EH (cell line): ENCODE measurements at regions not wholly inside any gene's neighbourhood (a gene's known extent, or its start where the extent isn't known, plus 50 kb on each side); places are given as distances from the start of the nearest gene placed in this dataset.

Source experiments
- DNase-seq: peaks from one replicate; pipeline ENCODE4 v3.0.0-alpha.2; 2015; ENCODE audit warnings: low read depth

DNA sequence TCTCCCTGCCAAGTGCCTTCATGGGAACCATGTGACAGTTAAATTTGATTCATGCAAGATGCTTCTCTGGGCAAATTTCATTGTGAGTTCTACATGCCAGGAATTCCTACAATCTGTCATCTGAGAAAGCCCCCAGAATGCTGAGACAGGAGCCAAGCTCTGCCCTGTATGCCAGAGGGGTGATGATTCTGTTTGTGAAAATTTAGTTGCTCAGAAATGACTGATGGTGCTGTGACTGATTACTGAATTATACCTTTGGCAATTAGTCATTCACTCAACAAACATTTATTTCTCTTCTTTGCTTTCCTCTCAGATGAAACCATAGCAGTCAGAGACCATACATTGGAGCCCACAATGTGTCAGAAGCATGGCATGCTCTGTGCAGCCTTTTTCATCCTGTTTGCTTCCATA, 69.0 kb upstream of the ZBED5 start:
- peak; percentile 78 for DNase-seq

DNA sequence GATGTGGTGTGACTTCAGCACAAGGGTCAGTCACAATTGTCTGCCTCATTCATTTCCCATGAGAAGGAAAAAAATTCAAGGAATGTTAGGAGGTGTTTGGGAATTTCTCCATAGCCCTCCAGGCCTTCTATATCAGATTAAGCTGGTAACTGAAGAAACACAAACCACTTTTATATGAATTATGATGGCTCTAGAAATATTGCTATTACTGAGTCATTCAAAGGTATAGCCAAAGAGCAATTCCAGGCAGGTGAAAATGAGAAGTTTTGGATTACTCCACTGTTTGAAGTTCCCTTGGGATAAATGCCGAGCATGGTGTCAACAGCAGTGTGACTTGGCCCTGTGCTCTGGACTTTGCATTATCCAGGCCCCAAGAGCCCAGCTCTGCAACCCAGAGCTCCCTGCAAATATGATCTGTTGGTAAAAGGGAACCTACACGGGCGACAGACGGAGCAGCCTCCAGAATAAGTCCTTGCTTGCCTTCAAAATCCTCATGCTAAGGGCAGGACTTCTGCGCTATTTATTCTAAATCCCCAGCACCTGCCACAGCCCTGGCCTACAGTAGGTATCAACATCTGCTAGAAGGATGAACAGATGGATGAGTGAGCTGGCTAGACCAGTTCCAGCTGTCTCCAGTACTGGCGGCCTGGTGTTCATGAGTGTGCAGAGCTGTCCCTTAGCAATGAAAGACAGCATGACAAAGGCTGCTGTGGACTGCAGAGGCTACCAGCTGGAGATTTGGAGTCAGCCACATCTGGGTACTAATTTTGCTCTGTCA, 67.5 kb upstream of the ZBED5 start:
- peak; percentile 69 for DNase-seq

DNA sequence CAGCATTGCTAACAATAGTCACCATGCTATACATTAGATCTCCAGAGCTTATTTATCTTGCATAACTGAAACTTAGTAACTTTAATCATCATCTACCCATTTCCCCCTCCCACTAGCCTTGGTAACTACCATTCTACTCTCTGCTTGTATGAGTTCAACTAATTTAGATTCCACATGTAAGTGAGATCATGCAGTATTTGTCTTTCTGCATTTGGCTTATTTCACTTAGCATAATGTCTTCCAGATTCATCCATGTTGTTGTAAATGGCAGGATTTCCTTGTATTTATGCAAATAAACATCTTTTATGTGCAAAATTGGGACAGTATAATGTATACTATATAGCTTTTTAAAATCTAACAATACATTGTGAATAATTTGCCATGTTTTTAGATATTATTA, 66.0 kb upstream of the ZBED5 start:
- DNase-seq = no peak

DNA sequence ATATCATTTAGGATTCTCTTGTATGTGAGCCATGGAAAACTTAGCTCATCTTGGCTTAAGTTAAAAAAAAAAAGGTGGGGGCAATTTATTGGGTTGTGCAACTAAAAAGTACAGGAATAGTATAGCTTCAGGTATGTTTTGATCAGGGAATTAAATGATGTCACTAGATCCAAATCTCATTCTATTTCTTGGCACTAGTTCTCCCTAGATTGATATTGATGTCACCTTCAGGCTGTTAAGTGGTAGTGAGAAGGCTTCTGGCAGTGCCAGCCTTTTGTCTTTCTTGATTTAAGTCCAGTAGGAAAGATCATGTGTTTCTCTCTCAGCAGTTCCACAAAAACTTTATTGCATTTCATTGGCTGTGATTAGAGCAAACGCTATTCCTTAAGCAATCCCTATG, 65.0 kb upstream of the ZBED5 start:
- no peak for DNase-seq

DNA sequence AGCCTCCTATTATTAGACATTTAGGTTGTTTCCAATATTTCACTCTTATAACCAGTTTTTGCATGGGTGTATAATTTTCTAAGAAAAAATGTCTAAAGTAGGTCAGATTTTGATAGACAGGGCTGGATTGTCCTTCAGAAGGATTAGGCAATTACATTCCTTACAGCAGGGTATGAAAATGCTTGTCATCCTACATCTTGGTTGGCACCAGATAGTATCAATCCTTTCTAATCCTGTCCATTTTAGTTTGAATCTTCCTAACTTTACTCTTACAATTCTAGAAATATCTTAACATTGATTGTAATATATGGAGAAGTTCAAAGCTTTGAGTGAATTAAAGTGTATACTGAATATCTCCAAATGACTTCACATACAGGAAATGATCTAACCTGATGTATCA, 63.0 kb upstream of the ZBED5 start:
- DNase-seq = no peak

DNA sequence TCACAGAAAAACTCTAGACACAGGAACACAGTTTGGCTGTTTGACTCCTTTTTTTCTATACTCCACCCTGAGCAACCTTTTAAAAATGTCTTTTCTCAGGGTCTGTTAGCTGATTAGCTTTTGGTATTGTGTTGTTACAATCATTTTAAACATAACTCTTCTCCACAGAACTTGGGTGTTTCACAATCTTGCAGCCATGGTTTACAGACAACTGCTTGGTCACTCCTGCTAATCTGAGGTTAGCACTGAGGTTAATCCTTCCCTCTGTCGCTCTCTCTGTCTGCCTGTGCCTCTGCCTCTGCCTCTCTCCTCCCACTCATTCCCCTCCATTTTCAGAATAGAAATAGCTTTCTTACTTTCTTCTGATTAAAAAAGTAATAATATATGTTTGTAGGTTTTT, 62.4 kb upstream of the ZBED5 start:
- DNase-seq = peak; percentile 56

DNA sequence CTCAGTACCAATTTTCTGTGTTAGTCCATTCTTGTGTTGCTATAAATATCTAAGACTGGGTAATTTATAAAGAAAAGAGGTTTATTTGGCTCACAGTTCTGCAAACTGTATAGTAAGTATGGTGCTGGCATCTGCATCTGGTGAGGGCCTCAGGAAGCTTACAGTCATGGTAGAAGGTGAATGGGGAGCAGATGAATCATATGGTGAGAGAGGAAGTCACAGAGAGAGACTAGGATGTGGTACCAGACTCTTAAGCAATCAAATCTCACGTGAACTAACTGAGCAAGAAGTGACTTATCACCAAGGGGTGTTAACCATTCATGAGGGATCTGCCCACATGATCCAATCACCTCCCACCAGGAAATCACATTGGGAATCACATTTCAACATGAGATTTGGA, 60.8 kb upstream of the ZBED5 start:
- no peak for DNase-seq

DNA sequence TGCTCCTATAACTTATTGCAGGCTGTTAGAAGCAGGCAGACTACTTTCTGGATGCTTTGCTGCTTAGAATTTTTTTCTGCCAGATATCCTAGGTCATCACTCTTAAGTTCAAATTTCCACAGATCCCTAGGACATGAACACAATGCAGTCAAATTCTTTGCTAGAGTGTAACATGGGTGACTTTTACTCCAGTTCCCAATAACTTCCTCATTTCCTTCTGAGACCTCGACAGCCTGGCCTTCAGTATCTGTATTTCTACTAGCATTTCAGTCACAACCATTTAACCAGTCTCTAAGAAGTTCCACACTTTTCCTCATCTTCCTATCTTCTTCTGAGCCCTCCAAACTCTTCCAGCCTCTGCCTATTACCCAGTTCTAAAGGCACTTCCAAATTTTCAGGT, 60.4 kb upstream of the ZBED5 start:
- DNase-seq = no peak

DNA sequence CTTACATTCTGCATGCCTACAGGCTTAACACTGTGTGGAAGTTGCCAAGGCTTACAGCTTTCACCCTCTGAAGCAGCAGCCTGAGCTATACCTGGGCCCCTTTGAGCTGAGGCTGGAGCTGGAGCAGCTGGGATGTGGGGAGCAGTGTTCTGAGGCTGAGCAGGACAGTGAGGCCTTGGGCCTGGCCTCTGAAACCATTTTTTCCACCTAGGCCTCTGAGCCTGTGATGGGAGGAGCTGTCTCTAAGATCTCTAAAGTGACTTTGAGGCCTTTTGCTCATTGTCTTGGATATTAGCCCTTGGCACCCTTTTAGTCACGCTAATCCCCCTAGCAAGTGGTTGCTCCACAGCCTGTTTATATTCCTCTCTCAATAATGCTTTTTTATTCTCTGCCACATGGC, 59.9 kb upstream of the ZBED5 start:
- DNase-seq = no peak

DNA sequence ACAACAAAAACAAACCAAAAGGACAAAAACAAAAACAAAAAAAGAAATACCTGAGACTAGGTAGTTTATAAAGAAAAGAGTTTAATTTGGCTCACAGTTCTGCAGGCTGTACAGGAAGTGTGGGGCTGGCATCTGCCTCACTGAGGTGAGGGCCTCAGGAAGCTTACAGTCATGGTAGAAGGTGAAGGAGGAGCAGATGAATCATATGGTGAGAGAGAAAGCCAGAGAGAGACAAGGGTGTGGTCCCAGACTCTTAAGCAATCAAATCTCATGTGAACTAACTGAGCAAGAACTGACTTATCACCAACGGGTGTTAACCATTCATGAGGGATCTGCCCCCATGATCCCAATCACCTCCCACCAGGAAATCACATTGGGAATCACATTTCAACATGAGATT, 58.8 kb upstream of the ZBED5 start:
- DNase-seq = no peak

DNA sequence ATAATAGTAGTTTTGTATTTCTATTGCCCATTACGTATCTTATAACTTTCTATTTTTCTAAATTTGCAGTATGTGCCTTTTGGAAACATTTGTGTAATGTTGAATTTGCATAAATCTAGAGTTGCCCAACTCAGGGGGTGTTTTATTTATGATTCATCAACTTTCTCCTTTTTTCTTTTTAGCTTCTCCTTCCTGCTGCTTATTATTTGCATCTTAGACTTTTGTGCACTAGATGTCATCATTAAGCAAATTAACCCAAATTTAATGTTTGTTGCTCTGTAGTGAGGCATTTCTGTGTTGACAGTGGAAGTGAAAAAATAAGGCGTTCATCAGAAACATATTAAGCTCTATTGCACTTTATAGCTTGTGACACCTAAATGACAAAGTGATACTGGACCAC, 56.2 kb upstream of the ZBED5 start:
- no peak for DNase-seq

DNA sequence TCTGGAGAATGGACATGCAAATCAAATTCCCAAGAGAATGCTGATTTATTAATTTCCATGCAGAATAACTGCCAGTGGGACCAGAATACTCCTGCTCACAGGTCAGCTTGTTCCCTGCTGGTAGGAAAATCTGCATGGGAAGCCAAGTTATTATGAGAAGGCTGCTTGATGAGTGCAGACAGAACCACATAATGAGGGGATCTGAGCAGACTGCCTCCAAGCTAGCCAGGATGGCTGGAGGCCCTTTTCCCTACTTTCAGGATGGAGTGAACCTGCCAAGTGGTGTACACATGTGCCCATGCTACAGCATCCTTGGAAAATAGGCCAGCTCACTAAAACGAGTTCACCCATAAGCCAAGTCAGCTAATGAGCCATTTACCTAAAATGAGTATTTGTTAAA, 55.2 kb upstream of the ZBED5 start:
- no peak for DNase-seq

DNA sequence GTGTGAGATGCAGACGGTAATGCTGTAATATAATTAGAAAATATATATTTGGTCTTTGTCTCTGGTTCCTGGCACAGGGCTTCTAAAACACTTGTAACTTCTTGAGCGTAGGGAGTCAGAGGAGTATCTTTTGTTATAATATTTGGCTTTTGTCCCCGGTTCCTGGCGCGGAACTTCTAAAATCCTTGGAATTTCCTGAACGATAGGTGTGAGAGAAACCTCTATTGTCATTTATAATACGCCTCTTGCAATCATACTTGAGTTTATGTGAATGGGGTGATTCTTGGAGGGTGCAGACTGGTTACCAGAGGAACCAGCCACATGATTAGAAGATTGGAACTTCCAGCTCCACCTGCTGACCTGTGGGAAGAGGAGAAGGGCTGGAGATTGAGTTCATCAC, 54.1 kb upstream of the ZBED5 start:
- no peak for DNase-seq

DNA sequence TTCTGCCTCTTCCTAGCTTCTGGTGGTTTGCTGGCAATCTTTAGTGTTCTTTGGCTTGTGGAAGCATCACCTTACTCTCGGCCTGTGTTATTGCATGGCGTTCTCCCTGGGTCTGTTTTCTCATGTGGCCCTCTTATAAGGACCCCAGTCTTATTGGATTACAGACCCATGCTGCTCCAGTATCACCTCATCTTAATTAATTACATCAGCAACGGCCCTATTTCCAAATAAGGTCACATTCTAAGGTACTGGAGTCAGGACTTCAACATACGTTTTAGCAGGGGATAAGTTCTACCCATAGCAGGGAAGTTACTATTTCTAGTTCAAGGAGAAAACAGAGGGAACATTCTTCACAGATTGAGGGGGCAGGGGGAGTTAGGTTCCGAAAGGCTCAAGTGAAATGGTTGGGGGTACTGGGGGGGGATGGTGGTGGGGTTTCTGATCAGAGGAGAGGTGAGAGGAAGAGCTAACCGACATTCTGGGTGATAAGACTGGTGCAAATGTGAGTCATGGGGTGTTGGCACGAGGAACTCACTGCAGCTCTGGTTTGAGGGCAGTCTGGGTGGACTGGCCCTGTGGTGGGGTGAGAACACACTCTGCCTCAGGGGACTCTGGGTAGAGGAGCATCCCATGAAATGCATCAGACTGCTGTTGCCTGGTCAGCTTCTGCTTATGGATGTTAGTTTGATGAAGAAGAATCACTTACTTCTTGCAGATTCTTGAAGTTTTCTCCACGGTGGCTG, 51.5 kb upstream of the ZBED5 start:
- peak; percentile 77 for DNase-seq

DNA sequence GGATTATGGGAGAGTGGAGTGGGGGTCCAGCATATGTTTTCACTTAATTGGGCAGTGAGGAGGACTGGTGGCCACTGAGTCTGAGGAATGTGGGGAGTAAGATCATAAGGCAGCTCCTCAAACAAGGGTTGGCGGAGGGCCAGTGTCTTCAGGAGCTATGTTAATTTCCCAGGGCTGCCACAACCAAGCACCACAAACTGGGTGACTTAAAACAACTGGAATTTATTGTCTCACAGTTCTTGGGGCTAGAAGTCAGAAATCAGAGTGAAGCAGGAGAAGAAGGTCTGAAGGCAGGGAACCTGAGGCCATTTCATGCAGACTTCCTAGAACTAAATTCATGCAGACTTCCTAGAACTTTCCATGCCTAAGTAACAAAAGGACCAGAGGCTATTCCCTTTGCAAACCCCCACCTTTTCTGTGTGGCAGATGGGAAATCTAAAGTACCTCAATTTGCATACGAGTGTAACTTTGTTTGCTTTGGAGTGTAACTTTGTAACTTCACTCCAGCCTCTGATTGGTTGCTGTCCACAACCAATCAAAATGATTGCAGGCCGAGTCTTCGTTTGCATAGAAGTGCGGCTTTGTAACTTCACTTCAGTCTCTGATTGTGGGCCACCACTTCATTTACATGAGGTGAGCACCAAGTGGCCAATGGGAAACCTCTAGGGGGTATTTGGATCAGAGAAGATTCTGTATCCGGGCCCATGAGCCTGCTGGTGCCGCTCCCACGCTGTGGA, 50.5 kb upstream of the ZBED5 start:
- peak; percentile 99 for DNase-seq
